K562 (cell line): ENCODE measurements at regions not wholly inside any gene's neighbourhood (a gene's known extent, or its start where the extent isn't known, plus 50 kb on each side); places are given as distances from the start of the nearest gene placed in this dataset.

Experiments
- ATF3 ChIP-seq, 2 experiments: fragments of 450-650 bp in 1 of 2; sonication (generic) in 1 of 2; formaldehyde crosslinking in 1 of 2; IDR thresholded peaks in 1 of 2; conservative IDR thresholded peaks in 1 of 2; 2 replicates each; pipeline versions ENCODE4 v1.6.1 to v1.8.1; 2016 to 2023; ENCODE audit warnings: mild to moderate bottlenecking in 2 of 2, moderate library complexity in 2 of 2, inconsistent platforms in 1 of 2, missing genetic modification reagents in 1 of 2
- IRF2 ChIP-seq: sonication (generic); formaldehyde crosslinking; IDR thresholded peaks from 2 replicates; pipeline ENCODE4 v1.8.1; 2022; ENCODE audit warnings: mild to moderate bottlenecking, missing genetic modification reagents
- JUN ChIP-seq, 2 experiments: sonication (generic) in 1 of 2; formaldehyde crosslinking in 1 of 2; IDR thresholded peaks; 2 replicates each; pipeline versions ENCODE4 v1.6.1 to v1.8.0; 2012 to 2022; ENCODE audit warnings: borderline replicate concordance in 2 of 2, mild to moderate bottlenecking in 2 of 2, improper control_type of control experiment in 1 of 2, low read depth in 1 of 2, low read length in 1 of 2, missing genetic modification reagents in 1 of 2
- JUND ChIP-seq, 2 experiments: IDR thresholded peaks; 2 replicates in 1 of 2; 3 replicates in 1 of 2; pipeline ENCODE4 v1.6.1; 2011; ENCODE audit warnings: borderline replicate concordance in 2 of 2, low read depth in 2 of 2, low read length in 2 of 2, improper control_type of control experiment in 1 of 2, missing biosample characterization in 1 of 2, missing genetic modification characterization in 1 of 2, missing genetic modification reagents in 1 of 2
- PBX2 ChIP-seq, 2 experiments: IDR thresholded peaks in 1 of 2; conservative IDR thresholded peaks in 1 of 2; 2 replicates each; pipeline ENCODE4 v1.6.1; 2016; ENCODE audit warnings: low read depth in 2 of 2, mild to moderate bottlenecking in 1 of 2, missing compliant biosample characterization in 1 of 2, missing genetic modification characterization in 1 of 2, moderate library complexity in 1 of 2
- STAT6 ChIP-seq: sonication (generic); formaldehyde crosslinking; IDR thresholded peaks from 2 replicates; pipeline ENCODE4 v1.8.1; 2023; ENCODE audit warnings: mild to moderate bottlenecking, missing genetic modification reagents

- TF ChIP-seq PBX2 (CRISPR knock-in tag; IDR thresholded peaks at IDR 0.05; ENCODE audit: low read depth) = no peak
- TF ChIP-seq PBX2 (tag; conservative IDR thresholded peaks at IDR 0.05; ENCODE audit: low read depth) = no peak
- peak; percentile 76 for TF ChIP-seq ATF3 (IDR thresholded peaks at IDR 0.05)
- TF ChIP-seq ATF3 (CRISPR knock-in tag; conservative IDR thresholded peaks at IDR 0.05) = no peak
- 0 out of 2 replicates have a peak, but pooled peaks have one; percentile 34 for TF ChIP-seq JUN (IDR thresholded peaks at IDR 0.05; ENCODE audit: borderline replicate concordance, low read depth, low read length)
- TF ChIP-seq JUN (CRISPR knock-in tag; IDR thresholded peaks at IDR 0.05; ENCODE audit: borderline replicate concordance) = no peak
- TF ChIP-seq IRF2 (CRISPR knock-in tag) = no peak
- peak; percentile 81 for TF ChIP-seq JUND (IDR thresholded peaks at IDR 0.05; ENCODE audit: borderline replicate concordance, low read depth, low read length)
- peak; percentile 68; the same call in 2 of the 3 replicates for TF ChIP-seq JUND (tag; IDR thresholded peaks at IDR 0.05; ENCODE audit: borderline replicate concordance, low read depth, low read length)
- no peak for TF ChIP-seq STAT6
- TF ChIP-seq, all 486 proteins: peak for 12
Observed at GRCh38 chr3:126258670-126259069, 78.3 kb upstream of the ALDH1L1 start (continued).
